OCI-LY7 (cell line): ENCODE measurements at regions not wholly inside any gene's neighbourhood (a gene's known extent, or its start where the extent isn't known, plus 50 kb on each side); places are given as distances from the start of the nearest gene placed in this dataset.

Experiments used
- EZH2phosphoT487 ChIP-seq: fragments of 200-600 bp; sonication (generic); IDR thresholded peaks from 2 replicates; pipeline ENCODE4 v1.6.1; 2018; ENCODE audit warnings: low read depth, borderline replicate concordance, mild to moderate bottlenecking, mixed run types, antibody characterized with exemption, low read length, moderate library complexity, mixed read lengths
- TF ChIP-seq, protein P1 (sequence below): fragments of 200-600 bp; sonication (generic); conservative IDR thresholded peaks from 2 replicates; pipeline ENCODE4 v1.5.1; 2014; ENCODE audit warnings: mild to moderate bottlenecking, antibody characterized with exemption, low read length, moderate library complexity, mixed read lengths

DNA sequence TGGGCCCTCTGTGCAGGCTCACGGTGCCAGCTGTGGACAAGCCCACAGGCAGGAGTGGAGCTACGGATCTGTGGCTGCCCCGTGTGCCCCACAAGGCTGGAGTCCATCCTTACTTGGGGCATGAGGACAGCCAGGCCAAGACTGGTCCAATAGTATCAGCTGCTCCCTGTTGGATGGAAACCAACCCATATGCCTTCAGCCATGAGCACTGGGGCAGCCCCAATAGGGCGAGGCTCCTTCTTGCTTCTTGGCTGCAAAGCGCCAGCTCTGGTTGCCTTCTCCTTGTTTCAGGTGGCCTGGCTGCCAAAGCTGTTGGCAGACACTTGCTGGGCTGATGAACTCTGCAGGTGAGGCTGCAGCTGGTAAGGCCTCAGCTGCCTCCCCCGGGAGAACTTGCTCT, 188.0 kb downstream of the ENGASE start:
- TF ChIP-seq, protein P1, sequence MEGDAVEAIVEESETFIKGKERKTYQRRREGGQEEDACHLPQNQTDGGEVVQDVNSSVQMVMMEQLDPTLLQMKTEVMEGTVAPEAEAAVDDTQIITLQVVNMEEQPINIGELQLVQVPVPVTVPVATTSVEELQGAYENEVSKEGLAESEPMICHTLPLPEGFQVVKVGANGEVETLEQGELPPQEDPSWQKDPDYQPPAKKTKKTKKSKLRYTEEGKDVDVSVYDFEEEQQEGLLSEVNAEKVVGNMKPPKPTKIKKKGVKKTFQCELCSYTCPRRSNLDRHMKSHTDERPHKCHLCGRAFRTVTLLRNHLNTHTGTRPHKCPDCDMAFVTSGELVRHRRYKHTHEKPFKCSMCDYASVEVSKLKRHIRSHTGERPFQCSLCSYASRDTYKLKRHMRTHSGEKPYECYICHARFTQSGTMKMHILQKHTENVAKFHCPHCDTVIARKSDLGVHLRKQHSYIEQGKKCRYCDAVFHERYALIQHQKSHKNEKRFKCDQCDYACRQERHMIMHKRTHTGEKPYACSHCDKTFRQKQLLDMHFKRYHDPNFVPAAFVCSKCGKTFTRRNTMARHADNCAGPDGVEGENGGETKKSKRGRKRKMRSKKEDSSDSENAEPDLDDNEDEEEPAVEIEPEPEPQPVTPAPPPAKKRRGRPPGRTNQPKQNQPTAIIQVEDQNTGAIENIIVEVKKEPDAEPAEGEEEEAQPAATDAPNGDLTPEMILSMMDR = no peak
- TF ChIP-seq EZH2phosphoT487 = no peak
